AG20443 (cell line): ENCODE measurements at regions not wholly inside any gene's neighbourhood (a gene's known extent, or its start where the extent isn't known, plus 50 kb on each side); places are given as distances from the start of the nearest gene placed in this dataset.
A peak's percentile ranks its signal among the peaks of the same experiment; 100 is the strongest.
"Not testable (repeated sequence)": the region's sequence is repeated elsewhere in the genome, so short reads cannot be mapped to it uniquely, and the experiment has no call there.

Experiments used
- DNase-seq: peaks from one replicate; pipeline ENCODE4 v3.0.0; 2012; ENCODE audit warnings: low spot score, mixed read lengths

DNA sequence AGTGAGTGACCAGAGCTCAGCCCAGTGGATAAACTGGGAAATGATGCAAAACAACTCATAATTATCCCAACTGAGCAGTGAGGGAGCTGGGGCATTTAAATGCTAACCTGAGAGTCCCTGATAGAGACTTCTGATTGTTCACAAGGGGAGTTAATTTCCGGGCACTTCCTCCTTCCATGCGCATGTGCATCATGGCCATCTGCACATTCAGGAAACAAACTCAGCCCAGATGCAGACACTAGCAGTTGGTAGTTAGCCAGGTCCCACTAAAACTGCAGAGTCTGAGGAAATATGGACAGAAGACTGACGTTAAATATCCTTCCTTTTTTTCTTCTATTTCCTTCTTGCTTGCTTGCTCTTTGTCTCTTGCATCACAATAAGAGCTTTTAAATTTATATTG is 852.1 kb upstream of the LRRC4C start:
- DNase-seq, result peak; percentile 8

DNA sequence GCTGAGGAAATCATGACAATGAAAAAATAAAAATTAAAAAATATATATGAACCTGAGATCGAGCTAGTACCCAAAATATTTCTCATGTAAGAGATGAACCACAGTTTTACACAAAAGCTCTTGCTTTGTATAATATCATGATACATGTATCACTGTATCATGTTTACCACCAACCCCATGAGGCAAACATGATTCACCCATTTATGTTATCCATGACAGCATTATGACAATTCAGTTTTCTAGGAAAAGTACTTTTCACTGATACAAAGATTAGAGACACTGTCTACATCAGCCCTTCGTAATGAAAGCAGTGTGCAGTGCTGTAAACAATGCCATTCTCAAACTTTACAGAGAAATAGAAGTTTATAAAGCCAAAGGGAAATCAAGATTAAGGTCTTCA is 852.5 kb upstream of the LRRC4C start:
- no peak for DNase-seq

DNA sequence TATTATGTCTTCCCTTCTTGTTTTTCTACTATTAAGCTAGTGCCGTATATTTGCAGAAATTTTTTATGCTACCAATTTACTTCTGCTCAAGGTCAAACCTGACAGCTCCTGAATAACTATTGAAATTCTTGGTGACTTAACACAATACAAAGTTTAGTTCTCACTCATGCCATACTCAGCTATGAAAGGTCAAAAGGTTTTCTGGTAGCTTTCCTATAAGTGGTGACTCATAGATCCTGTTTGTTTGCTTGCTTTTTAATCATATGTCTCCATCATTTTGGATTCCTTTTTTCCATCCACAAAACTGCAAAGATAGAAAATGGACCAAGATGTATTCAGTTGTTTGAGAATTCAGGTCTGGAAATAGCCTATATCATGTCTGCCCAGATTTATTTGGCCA is 855.8 kb upstream of the LRRC4C start:
- DNase-seq, result no peak

DNA sequence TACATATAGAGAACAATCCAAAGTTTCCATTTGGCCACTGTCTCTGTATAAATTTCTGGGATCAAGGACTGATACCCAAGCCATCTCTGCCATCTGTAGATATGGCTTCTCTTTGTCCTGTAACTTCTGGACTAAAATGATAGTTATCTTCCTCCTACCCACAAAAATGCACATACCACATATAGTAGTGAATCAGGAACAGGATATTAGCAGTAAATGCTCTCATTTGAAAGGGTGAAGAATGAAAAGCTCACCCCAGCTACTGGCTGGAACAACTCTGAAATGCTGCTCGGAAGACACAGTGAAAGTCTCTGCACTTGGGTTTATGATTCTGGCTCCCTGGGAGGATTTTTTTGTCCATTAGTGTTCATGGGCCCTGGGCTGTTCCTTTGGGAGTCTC is 856.4 kb upstream of the LRRC4C start:
- no peak for DNase-seq

DNA sequence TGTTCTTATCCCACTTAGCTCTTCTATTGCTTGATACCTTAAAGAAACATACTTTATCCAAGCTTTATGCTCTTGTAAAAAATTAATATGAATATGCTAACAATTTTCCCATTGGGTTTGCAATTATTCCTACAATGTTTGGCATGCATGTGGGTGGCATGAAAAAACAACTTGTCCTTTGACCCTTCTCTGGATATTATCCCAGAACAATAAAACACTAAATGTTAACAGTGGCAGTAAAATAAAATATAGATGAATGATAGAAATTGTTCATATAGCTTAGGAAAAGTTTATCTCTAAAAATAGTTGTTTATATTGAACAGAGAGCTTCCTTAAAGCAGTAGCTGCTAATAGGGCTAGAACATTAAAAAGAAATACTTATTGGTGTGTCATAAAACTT is 860.5 kb upstream of the LRRC4C start:
- no peak for DNase-seq

DNA sequence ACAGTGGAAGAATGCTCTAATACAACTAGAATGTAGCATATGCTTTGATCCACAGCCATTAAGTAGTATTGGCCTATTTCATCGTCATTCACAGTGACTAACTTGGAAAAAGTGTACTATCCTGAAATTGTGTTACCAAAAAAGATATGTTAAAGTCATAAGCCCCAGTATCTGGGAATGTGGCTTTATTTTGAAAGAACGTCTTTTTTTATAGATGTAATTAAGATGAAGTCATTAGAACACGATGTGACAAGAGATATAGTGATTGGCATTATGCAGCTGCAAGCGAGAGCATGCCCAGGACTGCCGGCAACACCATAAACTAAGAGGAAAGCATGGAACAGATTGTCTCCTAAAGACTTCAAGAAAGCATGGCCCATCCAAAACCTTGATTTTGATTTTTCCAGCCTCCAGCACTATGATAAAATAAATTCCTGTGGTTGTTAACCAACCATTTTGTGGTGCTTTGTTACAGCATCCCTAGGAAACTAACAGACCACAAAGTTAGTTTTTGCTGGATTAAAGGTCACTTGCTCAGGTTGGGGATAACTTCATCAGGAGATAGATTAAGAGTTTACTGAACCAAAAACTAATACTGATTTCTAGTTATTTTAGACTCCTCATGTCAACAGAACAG is 870.6 kb upstream of the LRRC4C start:
- peak; percentile 17 for DNase-seq

DNA sequence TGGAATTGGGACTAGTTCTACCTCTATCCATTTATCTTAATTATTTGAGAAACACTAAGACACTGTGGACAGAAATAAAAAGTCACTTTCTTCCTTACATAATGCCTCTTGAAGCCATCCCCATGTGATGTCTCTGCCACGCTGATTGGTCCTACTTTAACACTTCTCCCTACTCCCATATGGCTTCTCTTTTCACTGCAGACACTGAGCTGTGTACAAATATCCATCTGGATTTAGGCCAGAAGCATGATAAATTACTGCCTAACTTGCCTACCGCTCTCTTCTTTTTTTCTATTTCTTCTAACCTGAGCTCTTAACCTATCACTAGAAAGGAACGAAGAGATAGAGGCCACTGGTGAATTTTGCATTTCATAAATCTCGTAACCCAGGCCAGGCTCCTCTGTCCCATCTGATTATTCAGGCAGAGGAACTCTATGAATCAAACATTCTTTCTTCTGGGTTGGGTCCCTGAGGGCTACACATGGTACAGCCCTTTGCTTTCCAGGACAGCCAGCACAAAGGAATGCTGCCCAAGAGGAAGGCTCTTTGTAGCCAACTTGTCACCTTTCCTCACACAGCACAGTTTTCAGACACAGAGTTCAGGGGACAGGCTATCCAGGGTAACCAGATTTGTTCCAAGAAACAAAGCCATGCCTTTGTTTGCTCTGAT is 878.5 kb upstream of the LRRC4C start:
- DNase-seq, result peak; percentile 36

DNA sequence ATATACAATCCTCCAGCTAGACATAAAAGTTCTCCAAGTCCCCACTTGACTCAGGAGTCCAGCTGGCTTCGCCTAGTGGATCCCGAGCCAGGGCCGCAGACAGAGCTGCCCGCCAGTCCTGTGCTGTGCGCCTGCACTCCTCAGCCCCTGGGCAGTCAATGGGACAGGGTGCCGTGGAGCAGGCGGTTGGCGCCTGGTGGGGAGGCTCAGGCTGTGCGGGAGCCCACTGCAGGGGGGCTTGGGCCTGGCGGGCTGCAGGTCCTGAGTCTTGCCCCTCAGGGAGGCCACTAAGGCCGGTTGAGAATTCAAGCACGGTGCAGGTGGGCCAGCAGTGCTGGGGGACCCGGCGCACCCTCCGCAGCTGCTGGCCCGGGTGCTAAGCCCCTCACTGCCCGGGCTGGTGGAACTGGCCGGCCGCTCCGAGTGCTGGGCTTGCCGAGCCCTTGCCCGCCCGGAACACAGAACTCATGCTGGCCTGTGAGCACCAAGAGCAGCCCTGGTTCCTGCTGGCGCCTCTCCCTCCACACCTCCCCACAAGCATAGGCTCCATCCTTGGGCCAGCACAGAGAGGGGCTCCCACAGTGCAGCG is 884.8 kb upstream of the LRRC4C start:
- no peak for DNase-seq

DNA sequence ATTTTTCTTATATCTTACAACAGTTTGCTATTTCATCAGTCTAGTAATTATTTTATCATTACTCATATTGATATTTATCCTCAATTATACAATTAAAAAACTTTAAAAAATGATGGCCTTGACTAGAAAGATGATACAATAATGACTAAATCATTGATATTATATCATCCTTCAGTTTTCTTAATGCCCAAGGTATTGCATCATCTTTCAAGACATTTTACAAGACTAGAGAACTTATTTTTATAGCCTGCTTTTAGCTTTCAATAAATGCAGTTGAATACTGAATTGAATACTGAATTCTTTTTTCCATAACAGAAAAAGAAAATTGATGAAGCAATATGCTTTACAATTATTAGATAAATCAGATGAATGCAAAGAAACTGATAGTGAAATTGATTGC is 886.5 kb upstream of the LRRC4C start:
- no peak for DNase-seq

DNA sequence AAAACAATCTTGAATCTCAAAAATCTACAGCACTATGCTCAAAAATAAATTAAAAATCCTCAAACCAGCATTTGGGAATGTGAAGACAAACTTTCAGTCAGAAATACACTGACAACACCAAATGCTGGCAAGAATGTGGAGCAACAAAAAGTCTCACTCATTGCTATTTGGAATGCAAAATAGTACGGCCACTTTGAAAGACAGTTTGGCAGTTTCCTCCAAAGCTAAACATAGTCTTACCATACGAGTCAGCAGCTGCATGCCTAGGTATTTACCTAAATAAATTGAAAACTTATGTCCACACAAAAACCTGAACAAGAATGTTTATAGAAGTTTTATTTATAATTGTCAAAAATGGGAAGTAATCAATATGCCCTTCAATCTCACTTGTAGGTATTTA is 904.2 kb upstream of the LRRC4C start:
- DNase-seq, result no peak

DNA sequence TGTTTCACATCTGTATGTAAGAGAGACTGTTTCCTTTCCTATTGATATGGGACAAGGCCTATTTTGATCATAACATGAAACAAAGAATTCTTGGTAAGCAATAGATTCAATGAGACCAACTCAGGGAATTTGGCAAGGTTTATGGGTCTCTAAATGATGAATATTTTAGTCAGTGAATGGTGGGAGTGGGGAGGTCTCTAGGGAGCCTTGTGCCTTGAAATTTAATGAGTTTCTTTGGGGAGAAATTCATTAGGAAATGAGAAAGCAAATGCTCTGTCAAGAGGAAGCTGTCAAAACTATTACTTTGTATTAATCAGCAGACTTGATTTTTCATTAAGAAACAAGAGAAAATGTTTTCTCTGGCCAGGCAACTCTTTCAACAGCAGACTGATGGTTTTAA is 921.7 kb upstream of the API5 start:
- DNase-seq, result no peak

DNA sequence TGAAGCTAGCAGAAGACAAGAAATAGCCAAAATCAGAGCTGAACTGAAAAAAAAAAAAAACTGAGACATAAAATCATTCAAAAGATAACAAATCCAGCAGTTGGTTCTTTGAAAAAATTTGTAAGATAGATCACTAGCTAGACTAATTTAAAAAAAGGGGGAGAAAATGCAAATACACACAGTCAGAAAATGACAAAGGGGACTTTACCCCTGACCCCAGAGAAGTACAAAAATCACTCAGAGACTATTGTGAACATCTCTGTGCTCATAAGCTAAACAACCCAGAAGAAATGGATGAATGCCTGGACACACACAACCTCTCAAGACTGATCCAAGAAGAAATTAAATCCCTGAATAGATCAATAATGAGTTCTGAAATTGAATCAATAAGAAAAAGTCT is 914.3 kb upstream of the API5 start:
- no peak for DNase-seq

DNA sequence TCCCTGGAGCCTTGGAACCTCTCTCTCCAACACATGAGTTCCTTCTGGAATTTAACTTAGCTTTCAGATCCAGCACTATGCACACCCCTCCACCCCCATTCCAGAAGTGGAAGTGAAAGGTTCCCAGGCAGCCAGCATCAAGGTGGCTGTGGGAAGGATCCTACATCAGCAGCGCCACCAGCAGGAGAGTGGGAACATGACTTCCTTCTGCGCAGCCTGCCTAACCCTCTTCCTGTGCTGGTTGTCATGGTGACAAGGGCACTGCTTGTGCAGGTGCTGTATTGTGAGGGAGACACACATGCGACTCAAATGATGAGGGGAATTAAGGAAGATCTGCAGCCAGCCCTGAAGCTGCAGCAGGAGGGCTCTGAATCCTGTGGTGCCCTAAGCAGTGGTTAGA is 904.5 kb upstream of the API5 start:
- DNase-seq, result no peak

DNA sequence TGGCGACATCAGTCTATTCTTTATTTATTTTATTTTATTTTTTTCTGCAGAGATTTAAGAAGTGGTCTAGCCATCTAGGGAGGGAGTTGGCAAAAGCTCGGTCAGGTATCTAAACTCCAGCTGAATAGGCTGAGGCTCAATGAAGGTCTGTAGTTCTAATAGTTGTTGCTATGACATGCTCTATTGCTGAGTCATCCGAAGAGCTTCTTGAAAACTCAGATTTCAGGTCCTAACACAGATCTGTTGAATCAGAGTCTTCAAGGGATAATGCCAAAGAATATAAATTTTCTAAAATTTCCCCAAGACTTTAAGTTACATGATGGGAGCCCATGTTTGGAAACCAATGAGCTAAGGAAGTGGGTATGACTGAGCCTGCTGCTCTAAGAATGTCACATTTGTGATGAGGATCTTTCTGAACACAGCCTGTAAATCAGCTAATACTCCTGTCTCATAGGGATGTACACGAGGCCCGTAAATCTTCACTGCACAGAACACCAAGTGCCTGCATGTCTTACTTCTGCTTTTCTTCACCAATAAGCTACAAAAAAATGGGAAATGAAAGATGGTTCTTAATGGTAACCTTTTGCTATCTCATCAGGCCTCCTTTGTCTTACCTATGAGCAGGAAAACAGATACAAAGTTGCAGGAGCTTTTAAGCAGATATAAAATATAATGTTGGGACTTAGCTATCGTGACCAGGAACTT is 901.4 kb upstream of the API5 start:
- DNase-seq, result no peak

DNA sequence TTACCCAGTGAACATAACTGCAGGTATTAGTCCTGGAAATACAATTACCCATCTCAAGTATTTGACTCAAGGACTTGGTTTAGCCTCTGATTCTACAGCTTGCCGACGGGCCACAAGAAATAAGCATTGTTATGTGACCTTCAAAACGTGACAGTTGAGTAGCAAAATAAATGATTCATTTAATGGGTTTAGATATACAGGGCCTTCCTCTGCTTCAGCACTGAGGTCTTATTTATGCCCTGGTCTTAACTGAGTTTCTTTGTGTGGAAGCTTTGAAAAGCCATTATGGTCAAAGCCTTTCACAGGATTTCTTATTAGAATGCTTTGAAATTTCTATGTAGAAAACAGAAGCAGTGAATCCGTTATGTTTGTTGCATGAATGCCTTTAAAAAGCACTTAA is 899.2 kb upstream of the API5 start:
- DNase-seq, result no peak

DNA sequence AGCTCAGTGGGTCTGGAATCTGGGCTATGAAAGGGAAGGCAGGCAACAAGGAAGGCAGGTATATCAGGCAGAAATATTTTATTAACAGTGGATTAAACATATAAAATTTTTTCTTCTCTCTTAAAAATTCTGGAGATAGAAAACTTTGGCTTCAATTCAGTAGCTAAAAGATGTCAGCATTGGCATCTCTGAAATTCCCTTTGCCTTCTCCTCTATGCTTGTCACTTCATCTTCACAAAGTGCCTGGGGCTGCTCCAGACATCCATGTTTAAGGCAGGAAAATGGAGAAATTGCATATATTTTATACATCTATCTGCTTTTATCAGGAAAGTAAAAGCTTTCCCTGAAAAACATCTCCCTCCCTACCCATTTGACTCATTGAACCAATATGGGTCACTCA is 894.1 kb upstream of the API5 start:
- no peak for DNase-seq

DNA sequence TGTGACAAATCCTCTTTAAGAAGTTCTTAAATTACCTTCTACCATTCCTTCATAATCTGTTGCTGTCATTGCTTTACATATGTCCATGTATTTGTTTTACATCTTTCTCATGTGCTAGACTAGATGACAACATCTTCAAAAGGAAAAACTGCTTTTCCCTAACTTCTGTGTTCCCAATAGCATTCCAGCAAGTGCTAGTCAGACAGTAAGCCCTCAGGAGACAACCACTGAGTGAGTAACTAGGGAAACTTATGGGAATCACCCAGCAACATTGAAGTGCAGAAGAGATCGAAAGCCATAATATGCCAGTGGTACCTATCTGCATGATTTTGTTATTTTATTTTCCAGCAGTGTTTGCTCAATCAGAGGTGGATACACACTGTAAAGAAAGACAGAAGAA is 889.7 kb upstream of the API5 start:
- DNase-seq, result peak; percentile 9

DNA sequence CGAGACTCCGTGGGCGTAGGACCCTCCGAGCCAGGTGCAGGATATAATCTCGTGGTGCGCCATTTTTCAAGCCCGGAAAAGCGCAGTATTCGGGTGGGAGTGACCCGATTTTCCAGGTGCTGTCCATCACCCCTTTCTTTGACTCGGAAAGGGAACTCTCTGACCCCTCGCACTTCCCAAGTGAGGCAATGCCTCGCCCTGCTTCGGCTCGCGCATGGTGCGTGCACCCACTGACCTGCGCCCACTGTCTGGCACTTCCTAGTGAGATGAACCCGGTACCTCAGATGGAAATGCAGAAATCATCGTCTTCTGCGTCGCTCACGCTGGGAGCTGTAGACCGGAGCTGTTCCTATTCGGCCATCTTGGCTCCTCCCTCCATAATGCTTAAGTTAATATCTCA is 876.9 kb upstream of the API5 start:
- DNase-seq, result not testable (repeated sequence)

DNA sequence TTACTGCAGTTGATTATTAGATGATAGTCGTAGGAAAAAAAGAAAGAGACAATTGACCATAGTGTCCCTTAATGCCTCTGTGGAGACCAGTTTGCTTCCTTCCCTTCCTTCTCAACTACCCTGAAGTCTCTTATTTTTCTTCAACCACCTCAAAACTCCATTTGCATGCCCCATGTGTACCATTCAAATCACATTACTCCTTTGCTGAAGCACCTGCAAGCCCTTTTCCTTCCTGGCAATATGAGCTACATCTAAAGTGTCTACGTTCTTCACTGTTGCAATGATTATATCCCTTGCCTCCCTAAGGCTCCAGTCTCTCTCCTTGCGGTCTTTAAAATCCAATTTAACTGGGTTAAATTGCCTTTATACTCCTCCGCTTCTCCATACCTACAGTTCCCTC is 867.4 kb upstream of the API5 start:
- no peak for DNase-seq

DNA sequence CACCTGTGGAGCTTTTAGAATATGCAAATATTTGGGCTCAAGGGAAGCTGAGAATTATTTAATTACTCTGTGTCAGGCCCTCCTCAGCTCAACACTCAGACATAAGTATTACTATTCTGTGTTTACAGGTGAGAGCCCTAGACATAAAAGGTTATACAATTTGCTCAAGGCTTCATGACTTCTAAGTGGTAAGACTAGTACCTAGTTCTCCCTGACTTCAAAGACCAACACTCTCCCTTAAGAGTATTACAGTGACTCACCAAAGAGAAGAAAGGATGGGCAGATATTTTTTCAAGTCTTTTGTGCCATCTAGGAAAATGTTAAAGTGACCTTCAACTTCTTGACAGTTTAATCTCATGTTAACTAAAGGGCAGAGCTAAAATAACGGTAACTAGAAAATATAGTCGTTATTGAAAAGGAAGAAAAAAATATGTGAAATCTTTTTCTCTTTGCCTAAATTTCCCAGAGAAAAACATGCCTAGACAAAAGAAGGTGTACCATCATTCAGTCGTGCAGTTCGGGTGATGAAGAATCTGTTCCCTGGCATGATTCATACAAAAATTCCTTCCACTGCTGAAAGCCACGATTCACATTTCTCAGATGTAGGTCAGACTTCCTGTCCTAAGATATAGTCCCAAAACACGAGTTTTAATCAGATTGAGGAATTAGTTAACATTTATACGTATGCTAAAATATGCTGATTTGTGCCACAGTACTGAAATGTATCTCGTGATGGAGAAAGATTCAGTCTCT is 849.1 kb upstream of the API5 start:
- peak; percentile 17 for DNase-seq

DNA sequence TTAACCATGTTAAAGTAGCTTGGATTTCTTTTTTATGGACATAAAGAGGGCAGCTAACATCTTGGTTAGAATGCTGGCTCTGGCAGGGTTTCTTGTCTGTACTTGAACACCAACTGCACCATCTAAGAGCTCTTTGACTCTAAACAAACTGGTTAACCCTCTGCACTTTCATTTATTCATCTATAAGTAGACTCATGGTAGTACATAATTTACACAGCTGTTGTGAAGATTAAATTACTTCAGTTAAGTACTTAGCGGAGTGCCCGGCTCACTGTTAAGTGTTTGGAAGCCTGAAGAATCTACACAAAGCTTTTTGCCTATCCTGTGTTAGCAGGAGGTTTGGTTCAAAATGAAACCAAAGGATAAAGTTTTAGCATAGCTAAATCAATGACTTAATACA is 846.2 kb upstream of the API5 start:
- no peak for DNase-seq

DNA sequence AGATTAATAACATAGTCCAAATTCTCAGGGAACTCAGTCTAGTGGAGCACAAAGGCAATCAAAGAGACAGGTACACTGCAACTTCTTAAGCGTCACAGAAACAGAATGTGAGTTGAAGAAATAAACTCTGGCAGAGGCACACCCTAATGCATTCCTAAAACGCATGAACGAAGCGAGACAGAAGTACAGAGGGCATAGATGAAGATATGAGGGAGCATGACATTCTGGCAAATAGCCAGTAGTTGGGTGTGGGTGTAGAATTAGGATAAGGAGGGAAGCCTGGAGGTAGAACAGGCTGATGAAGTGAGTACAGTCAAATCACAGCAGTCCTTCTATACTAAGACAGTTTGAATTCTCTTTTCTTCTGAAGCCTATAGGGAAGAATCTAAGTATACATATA is 838.7 kb upstream of the API5 start:
- DNase-seq, result no peak

DNA sequence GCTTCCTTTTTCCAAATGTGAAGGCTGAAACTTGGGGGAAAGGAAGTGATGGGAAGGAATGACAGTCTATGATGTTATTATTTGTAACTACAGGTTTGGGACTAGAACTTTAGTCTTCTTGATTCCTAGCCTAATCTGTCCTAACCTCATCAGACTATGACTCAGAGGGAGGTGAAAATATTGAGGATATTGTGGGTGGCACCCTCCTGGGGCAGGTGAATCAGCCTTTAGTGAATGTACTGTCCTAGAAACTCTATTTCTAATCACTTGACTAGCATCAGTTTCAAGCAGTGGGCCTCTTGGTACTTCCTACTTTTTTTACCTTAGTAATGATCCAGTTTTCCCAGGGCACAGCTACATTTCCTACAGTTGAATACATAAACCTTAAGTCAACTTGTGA is 829.0 kb upstream of the API5 start:
- no peak for DNase-seq
